OCI-LY1 (cell line): ENCODE measurements at regions not wholly inside any gene's neighbourhood (a gene's known extent, or its start where the extent isn't known, plus 50 kb on each side); places are given as distances from the start of the nearest gene placed in this dataset.

Source experiments
- H2AFZ ChIP-seq: fragments of 200-600 bp; sonication (generic), shearing (Covaris generic); 2 replicates; pipeline ENCODE4 v1.6.0; 2014; ENCODE audit warnings: antibody characterized with exemption, mild to moderate bottlenecking, low read length
- H3F3A ChIP-seq: fragments of 200-600 bp; sonication (generic), shearing (Covaris generic); 2 replicates; pipeline ENCODE4 v1.6.0; 2014; ENCODE audit warnings: mild to moderate bottlenecking, antibody characterized with exemption, low read length, moderate library complexity; ENCODE audit not compliant: insufficient read depth
- H3K27ac ChIP-seq: fragments of 200-600 bp; sonication (generic); 2 replicates; pipeline ENCODE4 v1.5.1; 2014; ENCODE audit warnings: low read length, mixed run types, mild to moderate bottlenecking, low read depth; ENCODE audit not compliant: poor library complexity, severe bottlenecking
- H3K27me3 ChIP-seq: fragments of 200-600 bp; sonication (generic); 2 replicates; pipeline ENCODE4 v1.6.0; 2014; ENCODE audit warnings: antibody characterized with exemption, mild to moderate bottlenecking, low read length, moderate library complexity; ENCODE audit not compliant: insufficient read depth
- H3K36me3 ChIP-seq: fragments of 200-600 bp; sonication (generic); 2 replicates; pipeline ENCODE4 v1.6.1; 2014; ENCODE audit warnings: mild to moderate bottlenecking, antibody characterized with exemption, low read length, moderate library complexity, mixed read lengths; ENCODE audit not compliant: insufficient read depth
- H3K4me1 ChIP-seq: fragments of 200-600 bp; sonication (generic); 2 replicates; pipeline ENCODE4 v1.5.1; 2014; ENCODE audit warnings: mild to moderate bottlenecking, low read length, moderate library complexity; ENCODE audit not compliant: insufficient read depth, severe bottlenecking
- H3K4me2 ChIP-seq: fragments of 200-600 bp; sonication (generic), shearing (Covaris generic); 2 replicates; pipeline ENCODE4 v1.6.1; 2014; ENCODE audit warnings: low read length
- H3K4me3 ChIP-seq: fragments of 200-600 bp; sonication (generic); 2 replicates; pipeline ENCODE4 v1.5.1; 2014; ENCODE audit warnings: low read length, low read depth, mild to moderate bottlenecking, mixed read lengths; ENCODE audit not compliant: poor library complexity, severe bottlenecking
- H3K79me2 ChIP-seq: fragments of 200-600 bp; shearing (Covaris generic); 2 replicates; pipeline ENCODE4 v1.6.1; 2016; ENCODE audit warnings: mixed run types, low read length, mixed read lengths; ENCODE audit not compliant: insufficient read depth
- H3K9ac ChIP-seq: fragments of 200-600 bp; sonication (generic), shearing (Covaris generic); 2 replicates; pipeline ENCODE4 v1.6.1; 2014; ENCODE audit warnings: mild to moderate bottlenecking, low read length, mixed read lengths
- H3K9me2 ChIP-seq: fragments of 200-600 bp; sonication (generic), shearing (Covaris generic); 2 replicates; pipeline ENCODE4 v1.6.1; 2014; ENCODE audit warnings: low read depth, mild to moderate bottlenecking, low read length, mixed read lengths
- H3K9me3 ChIP-seq: fragments of 200-600 bp; shearing (Covaris generic); 2 replicates; pipeline ENCODE4 v1.6.1; 2014; ENCODE audit warnings: low read length, mixed read lengths
- H4K20me1 ChIP-seq: fragments of 200-600 bp; sonication (generic), shearing (Covaris generic); 2 replicates; pipeline ENCODE4 v1.6.0; 2016; ENCODE audit warnings: mild to moderate bottlenecking, low read length; ENCODE audit not compliant: insufficient read depth
- EZH2 ChIP-seq: fragments of 200-600 bp; sonication (generic), shearing (Covaris generic); IDR thresholded peaks from 2 replicates; pipeline ENCODE4 v1.8.0; 2017; ENCODE audit warnings: borderline replicate concordance, mixed run types, mild to moderate bottlenecking, antibody characterized with exemption, low read length, moderate library complexity, mixed read lengths
- TF ChIP-seq, protein P1 (sequence below): fragments of 200-600 bp; sonication (generic), shearing (Covaris generic); IDR thresholded peaks from 2 replicates; pipeline ENCODE4 v1.5.1; 2017; ENCODE audit warnings: mild to moderate bottlenecking, antibody characterized with exemption, low read length, moderate library complexity, mixed read lengths

- TF ChIP-seq, protein P1, sequence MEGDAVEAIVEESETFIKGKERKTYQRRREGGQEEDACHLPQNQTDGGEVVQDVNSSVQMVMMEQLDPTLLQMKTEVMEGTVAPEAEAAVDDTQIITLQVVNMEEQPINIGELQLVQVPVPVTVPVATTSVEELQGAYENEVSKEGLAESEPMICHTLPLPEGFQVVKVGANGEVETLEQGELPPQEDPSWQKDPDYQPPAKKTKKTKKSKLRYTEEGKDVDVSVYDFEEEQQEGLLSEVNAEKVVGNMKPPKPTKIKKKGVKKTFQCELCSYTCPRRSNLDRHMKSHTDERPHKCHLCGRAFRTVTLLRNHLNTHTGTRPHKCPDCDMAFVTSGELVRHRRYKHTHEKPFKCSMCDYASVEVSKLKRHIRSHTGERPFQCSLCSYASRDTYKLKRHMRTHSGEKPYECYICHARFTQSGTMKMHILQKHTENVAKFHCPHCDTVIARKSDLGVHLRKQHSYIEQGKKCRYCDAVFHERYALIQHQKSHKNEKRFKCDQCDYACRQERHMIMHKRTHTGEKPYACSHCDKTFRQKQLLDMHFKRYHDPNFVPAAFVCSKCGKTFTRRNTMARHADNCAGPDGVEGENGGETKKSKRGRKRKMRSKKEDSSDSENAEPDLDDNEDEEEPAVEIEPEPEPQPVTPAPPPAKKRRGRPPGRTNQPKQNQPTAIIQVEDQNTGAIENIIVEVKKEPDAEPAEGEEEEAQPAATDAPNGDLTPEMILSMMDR, result no peak
- no peak for TF ChIP-seq EZH2
- Histone ChIP-seq H3K4me3 (no peak overlapping the region), H3K9me3 (no peaks in the 10 kb centered on the region), H3K4me1 (peaks cover 11% of the 10 kb centered on the region), H3K9ac (no peak overlapping the region), H3K27ac (no peak overlapping the region), H3K9me2 (no peaks in the 10 kb centered on the region), H3K36me3 (no peaks in the 10 kb centered on the region), H2AFZ (no peak overlapping the region), H4K20me1 (no peaks in the 10 kb centered on the region), H3K27me3 (no peaks in the 10 kb centered on the region), H3K4me2 (no peak overlapping the region), H3F3A (no peaks in the 10 kb centered on the region), H3K79me2 (no peaks in the 10 kb centered on the region)
Measured at GRCh38 chr3:101931081-101931480, 81.8 kb downstream of the NFKBIZ start.

DNA sequence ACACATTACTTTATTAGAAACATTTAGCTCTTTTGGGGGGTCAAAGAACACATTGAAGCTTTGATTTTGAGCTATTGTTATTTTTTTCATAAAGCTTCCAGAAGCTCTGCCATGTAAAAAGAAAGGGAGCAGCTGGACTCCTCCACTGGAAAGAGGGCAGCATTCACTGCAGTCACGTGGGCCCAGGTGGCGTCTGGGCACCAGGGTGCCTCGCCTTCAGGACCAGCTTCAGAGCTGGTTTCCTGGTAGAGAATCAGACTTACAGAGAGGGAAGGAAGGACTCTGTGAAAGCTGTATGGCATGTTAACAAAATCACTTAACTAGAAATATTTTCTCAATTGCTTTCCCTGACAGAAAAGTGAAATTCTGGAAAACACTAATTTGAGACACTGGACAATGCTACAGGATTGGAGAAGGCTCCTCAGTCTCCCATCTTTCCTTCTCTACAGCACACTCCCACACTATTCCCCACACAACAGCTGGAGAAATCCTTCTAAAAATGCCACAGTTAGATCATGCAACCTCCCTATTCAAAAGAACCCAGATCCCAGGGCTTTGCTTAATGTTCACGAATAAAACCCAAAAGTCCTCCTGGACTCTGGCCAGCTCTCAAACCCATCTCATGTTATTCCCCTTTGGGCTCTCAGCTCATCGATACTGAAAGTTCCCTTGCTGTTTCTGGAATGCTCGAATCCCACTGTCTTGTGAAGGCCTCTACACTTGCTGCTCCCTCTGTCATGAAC is 83.2 kb downstream of the NFKBIZ start:
- Histone ChIP-seq H3K27me3 (no peaks in the 10 kb centered on the region), H3K4me3 (no peak overlapping the region), H3K9me2 (no peaks in the 10 kb centered on the region), H3K36me3 (no peaks in the 10 kb centered on the region), H3K4me1 (peaks cover 25% of the 10 kb centered on the region), H3K9me3 (no peaks in the 10 kb centered on the region), H4K20me1 (no peaks in the 10 kb centered on the region), H2AFZ (no peak overlapping the region), H3K4me2 (no peak overlapping the region), H3F3A (no peaks in the 10 kb centered on the region), H3K27ac (no peak overlapping the region), H3K9ac (no peak overlapping the region), H3K79me2 (no peaks in the 10 kb centered on the region)
- no peak for TF ChIP-seq EZH2
- TF ChIP-seq, protein P1, result no peak

DNA sequence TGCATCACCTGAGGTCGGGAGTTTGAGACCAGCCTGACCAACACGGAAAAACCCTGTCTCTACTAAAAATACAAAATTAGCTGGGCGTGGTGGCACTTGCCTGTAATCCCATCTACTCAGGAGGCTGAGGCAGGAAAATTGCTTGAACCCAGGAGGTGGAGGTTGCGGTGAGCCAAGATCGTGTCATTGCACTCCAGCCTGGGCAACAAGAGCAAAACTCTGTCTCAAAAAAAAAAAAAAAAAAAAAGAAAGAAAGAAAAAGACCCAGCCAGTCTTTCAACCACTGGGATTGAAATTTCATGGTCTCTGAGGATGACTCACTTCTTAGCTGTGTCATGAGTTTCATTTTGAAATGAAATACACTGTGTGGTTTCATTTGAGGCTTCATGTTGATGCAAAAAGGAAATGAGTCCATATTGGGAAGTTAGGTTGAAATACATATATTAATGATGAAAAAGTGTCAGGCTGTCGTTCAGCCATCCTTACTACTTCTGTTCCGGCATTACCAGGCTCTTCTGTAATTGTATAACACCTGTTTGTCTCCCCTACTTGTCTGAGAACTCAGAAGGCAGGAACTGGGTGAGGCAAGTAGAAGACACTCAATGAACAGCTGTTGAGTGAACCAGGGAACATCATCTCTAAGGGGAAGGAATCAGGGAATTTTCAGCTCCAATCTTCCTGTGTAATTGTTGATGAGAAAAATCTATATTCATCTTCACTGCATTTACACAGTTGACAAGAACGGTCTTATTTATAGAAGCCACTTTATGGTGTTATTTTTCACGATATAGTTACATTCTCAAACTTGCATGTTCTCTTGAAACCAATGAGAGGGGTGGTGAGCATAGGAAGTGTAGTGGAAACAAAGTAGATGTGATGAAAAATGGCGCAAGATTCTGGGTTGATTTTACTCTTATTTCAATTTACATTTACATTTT is 87.4 kb downstream of the NFKBIZ start:
- peak overlapping the region; percentile 57; the same call in 1 of the 2 replicates for H2AFZ ChIP-seq
- peak overlapping the region; percentile 50 for H3K27ac ChIP-seq

More for the DNA sequence above, 87.4 kb downstream of the NFKBIZ start:
- Histone ChIP-seq H3K9me2 (no peaks in the 10 kb centered on the region), H3K4me1 (peaks cover 57% of the 10 kb centered on the region), H3K36me3 (no peaks in the 10 kb centered on the region), H4K20me1 (no peaks in the 10 kb centered on the region), H3K4me3 (no peak overlapping the region), H3K79me2 (no peaks in the 10 kb centered on the region), H3K4me2 (peak overlapping the region; percentile 20), H3K27me3 (no peaks in the 10 kb centered on the region), H3K9ac (no peak overlapping the region), H3K9me3 (no peaks in the 10 kb centered on the region), H3F3A (no peaks in the 10 kb centered on the region)
- TF ChIP-seq, protein P1, result no peak
- TF ChIP-seq EZH2, result no peak
